WTC11 (cell line): ENCODE measurements at regions not wholly inside any gene's neighbourhood (a gene's known extent, or its start where the extent isn't known, plus 50 kb on each side); places are given as distances from the start of the nearest gene placed in this dataset.

Experiments
- GTF2I ChIP-seq: fragments of 250-450 bp; sonication (Bioruptor Pico); conservative IDR thresholded peaks from 2 replicates; pipeline ENCODE4 v1.4.0; 2021; ENCODE audit warnings: mild to moderate bottlenecking
- NFATC4 ChIP-seq: fragments of 250-450 bp; sonication (Bioruptor Pico); IDR thresholded peaks from 2 replicates; pipeline ENCODE4 v1.9.0; 2021; ENCODE audit warnings: mild to moderate bottlenecking
- RORB ChIP-seq: fragments of 250-450 bp; sonication (Bioruptor Pico); IDR thresholded peaks from 2 replicates; pipeline ENCODE4 v1.9.0; 2021; ENCODE audit warnings: mild to moderate bottlenecking
- TF ChIP-seq, protein P1 (sequence below): fragments of 200-600 bp; IDR thresholded peaks from 2 replicates; pipeline ENCODE4 v1.8.0; 2022; ENCODE audit warnings: antibody characterized with exemption
- TF ChIP-seq, protein P2 (sequence below): sonication (generic); formaldehyde crosslinking; conservative IDR thresholded peaks from 2 replicates; pipeline ENCODE4 v1.8.1; 2023; ENCODE audit warnings: mild to moderate bottlenecking, low read depth, missing genetic modification reagents, moderate library complexity

DNA sequence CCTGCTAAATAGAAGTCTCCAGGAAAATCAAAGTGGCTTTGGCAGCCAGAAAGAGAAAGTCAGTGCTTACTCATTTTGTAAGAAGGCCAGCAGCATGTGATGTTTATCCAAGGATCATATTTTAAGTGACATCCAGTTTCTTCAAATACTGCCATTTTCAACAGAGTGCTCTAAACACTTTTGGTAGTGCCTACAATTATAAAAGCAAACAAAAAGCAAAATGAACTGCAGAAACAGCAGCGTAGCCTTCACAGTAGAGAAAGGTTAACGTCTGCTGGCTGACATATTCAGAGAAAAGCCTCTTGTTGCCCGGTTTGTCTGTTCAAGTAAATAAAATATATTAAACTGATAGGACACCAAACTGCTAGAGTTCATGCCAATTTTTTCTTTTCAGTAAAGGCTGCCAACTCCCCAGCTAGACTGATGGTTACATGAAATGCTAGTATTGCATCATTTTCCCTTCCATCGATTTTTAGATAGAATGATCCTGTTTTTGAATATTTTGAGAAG is 705.7 kb upstream of the SLC35B3 start:
- TF ChIP-seq, protein P1, sequence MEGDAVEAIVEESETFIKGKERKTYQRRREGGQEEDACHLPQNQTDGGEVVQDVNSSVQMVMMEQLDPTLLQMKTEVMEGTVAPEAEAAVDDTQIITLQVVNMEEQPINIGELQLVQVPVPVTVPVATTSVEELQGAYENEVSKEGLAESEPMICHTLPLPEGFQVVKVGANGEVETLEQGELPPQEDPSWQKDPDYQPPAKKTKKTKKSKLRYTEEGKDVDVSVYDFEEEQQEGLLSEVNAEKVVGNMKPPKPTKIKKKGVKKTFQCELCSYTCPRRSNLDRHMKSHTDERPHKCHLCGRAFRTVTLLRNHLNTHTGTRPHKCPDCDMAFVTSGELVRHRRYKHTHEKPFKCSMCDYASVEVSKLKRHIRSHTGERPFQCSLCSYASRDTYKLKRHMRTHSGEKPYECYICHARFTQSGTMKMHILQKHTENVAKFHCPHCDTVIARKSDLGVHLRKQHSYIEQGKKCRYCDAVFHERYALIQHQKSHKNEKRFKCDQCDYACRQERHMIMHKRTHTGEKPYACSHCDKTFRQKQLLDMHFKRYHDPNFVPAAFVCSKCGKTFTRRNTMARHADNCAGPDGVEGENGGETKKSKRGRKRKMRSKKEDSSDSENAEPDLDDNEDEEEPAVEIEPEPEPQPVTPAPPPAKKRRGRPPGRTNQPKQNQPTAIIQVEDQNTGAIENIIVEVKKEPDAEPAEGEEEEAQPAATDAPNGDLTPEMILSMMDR, result no peak
- TF ChIP-seq NFATC4 (no peak), GTF2I (CRISPR knock-in tag) (no peak), RORB (no peak)
- TF ChIP-seq, protein P2, sequence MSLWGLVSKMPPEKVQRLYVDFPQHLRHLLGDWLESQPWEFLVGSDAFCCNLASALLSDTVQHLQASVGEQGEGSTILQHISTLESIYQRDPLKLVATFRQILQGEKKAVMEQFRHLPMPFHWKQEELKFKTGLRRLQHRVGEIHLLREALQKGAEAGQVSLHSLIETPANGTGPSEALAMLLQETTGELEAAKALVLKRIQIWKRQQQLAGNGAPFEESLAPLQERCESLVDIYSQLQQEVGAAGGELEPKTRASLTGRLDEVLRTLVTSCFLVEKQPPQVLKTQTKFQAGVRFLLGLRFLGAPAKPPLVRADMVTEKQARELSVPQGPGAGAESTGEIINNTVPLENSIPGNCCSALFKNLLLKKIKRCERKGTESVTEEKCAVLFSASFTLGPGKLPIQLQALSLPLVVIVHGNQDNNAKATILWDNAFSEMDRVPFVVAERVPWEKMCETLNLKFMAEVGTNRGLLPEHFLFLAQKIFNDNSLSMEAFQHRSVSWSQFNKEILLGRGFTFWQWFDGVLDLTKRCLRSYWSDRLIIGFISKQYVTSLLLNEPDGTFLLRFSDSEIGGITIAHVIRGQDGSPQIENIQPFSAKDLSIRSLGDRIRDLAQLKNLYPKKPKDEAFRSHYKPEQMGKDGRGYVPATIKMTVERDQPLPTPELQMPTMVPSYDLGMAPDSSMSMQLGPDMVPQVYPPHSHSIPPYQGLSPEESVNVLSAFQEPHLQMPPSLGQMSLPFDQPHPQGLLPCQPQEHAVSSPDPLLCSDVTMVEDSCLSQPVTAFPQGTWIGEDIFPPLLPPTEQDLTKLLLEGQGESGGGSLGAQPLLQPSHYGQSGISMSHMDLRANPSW, result no peak
